HUES6 (cell line): ENCODE measurements at regions not wholly inside any gene's neighbourhood (a gene's known extent, or its start where the extent isn't known, plus 50 kb on each side); places are given as distances from the start of the nearest gene placed in this dataset.

Source experiments
- H3K27ac ChIP-seq: 2 replicates; pipeline ENCODE4 v1.7.0; 2013; ENCODE audit warnings: low read depth, mild to moderate bottlenecking, low read length, inconsistent platforms
- H3K27me3 ChIP-seq: 2 replicates; pipeline ENCODE4 v1.6.1; 2013; ENCODE audit warnings: low read length; ENCODE audit not compliant: control insufficient read depth, insufficient read depth
- H3K36me3 ChIP-seq: 2 replicates; pipeline ENCODE4 v1.6.1; 2013; ENCODE audit warnings: low read length; ENCODE audit not compliant: control insufficient read depth, insufficient read depth
- H3K4me1 ChIP-seq: 2 replicates; pipeline ENCODE4 v1.6.1; 2013; ENCODE audit warnings: low read length; ENCODE audit not compliant: control insufficient read depth, insufficient read depth
- H3K4me3 ChIP-seq: 2 replicates; pipeline ENCODE4 v1.5.1; 2013; ENCODE audit warnings: low read depth, low read length
- H3K9ac ChIP-seq: one replicate; pipeline ENCODE4 v1.6.1; 2013; ENCODE audit warnings: mild to moderate bottlenecking, low read length
- H3K9me3 ChIP-seq: 2 replicates; pipeline ENCODE4 v1.6.1; 2013; ENCODE audit warnings: low read depth, low read length; ENCODE audit not compliant: control insufficient read depth, insufficient read depth

- Histone ChIP-seq H3K9ac (no peak overlapping the region), H3K9me3 (peaks cover 26% of the 10 kb centered on the region), H3K4me1 (peaks cover 15% of the 10 kb centered on the region), H3K27me3 (peaks cover 6% of the 10 kb centered on the region; the same call in 1 of the 2 replicates), H3K4me3 (no peak overlapping the region), H3K27ac (no peak overlapping the region), H3K36me3 (no peaks in the 10 kb centered on the region)
These were observed 66.2 kb downstream of the FOXD1 start for GRCh38 chr5:73382401-73382740.

GRCh38 chr5:73381590-73382400, 66.8 kb downstream of the FOXD1 start:
- H3K36me3 ChIP-seq, result no peaks in the 10 kb centered on the region
- peaks cover 6% of the 10 kb centered on the region; the same call in 1 of the 2 replicates for H3K27me3 ChIP-seq
- H3K9me3 ChIP-seq, result peaks cover 26% of the 10 kb centered on the region
- no peak overlapping the region for H3K4me3 ChIP-seq
- H3K4me1 ChIP-seq, result peaks cover 14% of the 10 kb centered on the region
- no peak overlapping the region for H3K27ac ChIP-seq
- no peak overlapping the region for H3K9ac ChIP-seq

- H3K4me3 ChIP-seq, result no peak overlapping the region
- no peak overlapping the region for H3K27ac ChIP-seq
- H3K9me3 ChIP-seq, result peaks cover 20% of the 10 kb centered on the region
- H3K4me1 ChIP-seq, result peaks cover 18% of the 10 kb centered on the region
- no peaks in the 10 kb centered on the region for H3K36me3 ChIP-seq
- no peak overlapping the region for H3K9ac ChIP-seq
- peaks cover 6% of the 10 kb centered on the region; the same call in 1 of the 2 replicates for H3K27me3 ChIP-seq
These were observed 67.6 kb downstream of the FOXD1 start for GRCh38 chr5:73380710-73381589.

GRCh38 chr5:73380041-73380440, 68.5 kb downstream of the FOXD1 start:
- Histone ChIP-seq H3K4me1 (peaks cover 18% of the 10 kb centered on the region), H3K9me3 (peaks cover 11% of the 10 kb centered on the region), H3K27ac (no peak overlapping the region), H3K36me3 (no peaks in the 10 kb centered on the region), H3K4me3 (no peak overlapping the region), H3K27me3 (peaks cover 6% of the 10 kb centered on the region; the same call in 1 of the 2 replicates), H3K9ac (no peak overlapping the region)

GRCh38 chr5:73379435-73379834, 69.1 kb downstream of the FOXD1 start:
- Histone ChIP-seq H3K9me3 (peaks cover 8% of the 10 kb centered on the region; the same call in 1 of the 2 replicates), H3K36me3 (no peaks in the 10 kb centered on the region), H3K4me3 (no peak overlapping the region), H3K27me3 (peaks cover 6% of the 10 kb centered on the region; the same call in 1 of the 2 replicates), H3K9ac (no peak overlapping the region), H3K4me1 (peaks cover 18% of the 10 kb centered on the region), H3K27ac (no peak overlapping the region)

- Histone ChIP-seq H3K9me3 (peaks cover 4% of the 10 kb centered on the region; the same call in 1 of the 2 replicates), H3K4me1 (peaks cover 18% of the 10 kb centered on the region), H3K36me3 (no peaks in the 10 kb centered on the region), H3K9ac (no peak overlapping the region), H3K27ac (no peak overlapping the region), H3K27me3 (peaks cover 6% of the 10 kb centered on the region; the same call in 1 of the 2 replicates), H3K4me3 (no peak overlapping the region)
These were observed 69.8 kb downstream of the FOXD1 start for GRCh38 chr5:73378765-73379164.

GRCh38 chr5:73378070-73378469, 70.5 kb downstream of the FOXD1 start:
- Histone ChIP-seq H3K9me3 (no peaks in the 10 kb centered on the region), H3K4me1 (peaks cover 18% of the 10 kb centered on the region), H3K27me3 (peaks cover 6% of the 10 kb centered on the region; the same call in 1 of the 2 replicates), H3K4me3 (no peak overlapping the region), H3K36me3 (no peaks in the 10 kb centered on the region), H3K27ac (no peak overlapping the region), H3K9ac (no peak overlapping the region)

GRCh38 chr5:73376618-73377170, 71.9 kb downstream of the FOXD1 start:
- H3K9ac ChIP-seq, result no peak overlapping the region
- no peaks in the 10 kb centered on the region for H3K36me3 ChIP-seq
- peaks cover 6% of the 10 kb centered on the region; the same call in 1 of the 2 replicates for H3K27me3 ChIP-seq
- no peak overlapping the region for H3K4me3 ChIP-seq
- H3K9me3 ChIP-seq, result no peaks in the 10 kb centered on the region
- peaks cover 22% of the 10 kb centered on the region for H3K4me1 ChIP-seq
- no peak overlapping the region for H3K27ac ChIP-seq

GRCh38 chr5:73375949-73376348, 72.6 kb downstream of the FOXD1 start:
- H3K36me3 ChIP-seq, result no peaks in the 10 kb centered on the region
- H3K9me3 ChIP-seq, result no peaks in the 10 kb centered on the region
- H3K4me1 ChIP-seq, result peaks cover 28% of the 10 kb centered on the region
- no peak overlapping the region for H3K4me3 ChIP-seq
- H3K9ac ChIP-seq, result no peak overlapping the region
- H3K27ac ChIP-seq, result no peak overlapping the region
- H3K27me3 ChIP-seq, result peaks cover 6% of the 10 kb centered on the region; the same call in 1 of the 2 replicates

- H3K9ac ChIP-seq, result no peak overlapping the region
- H3K27me3 ChIP-seq, result peaks cover 5% of the 10 kb centered on the region; the same call in 1 of the 2 replicates
- peaks cover 35% of the 10 kb centered on the region for H3K4me1 ChIP-seq
- H3K4me3 ChIP-seq, result no peak overlapping the region
- H3K27ac ChIP-seq, result no peak overlapping the region
- no peaks in the 10 kb centered on the region for H3K9me3 ChIP-seq
- H3K36me3 ChIP-seq, result no peaks in the 10 kb centered on the region
These were observed 73.4 kb downstream of the FOXD1 start for GRCh38 chr5:73375191-73375545.
